Thyroid gland (tissue), 4 donors: ENCODE measurements at regions not wholly inside any gene's neighbourhood (a gene's known extent, or its start where the extent isn't known, plus 50 kb on each side); places are given as distances from the start of the nearest gene placed in this dataset.

Experiments
- DNase-seq, 2 donors: peaks; one replicate each; pipeline ENCODE4 v3.0.0-alpha.2; 2019
- H3K27ac ChIP-seq, 3 donors: fragments of 200-600 bp; sonication (generic); 1 replicate in 2 of 3; 2 replicates in 1 of 3; pipeline ENCODE4 v1.5.1; 2016 to 2019; ENCODE audit warnings: mild to moderate bottlenecking in 1 of 3, moderate library complexity in 1 of 3
- H3K27me3 ChIP-seq: fragments of 200-600 bp; sonication (generic); one replicate; pipeline ENCODE4 v1.5.1; 2019
- H3K36me3 ChIP-seq, 2 donors: fragments of 200-600 bp; sonication (generic); one replicate each; pipeline ENCODE4 v1.5.1; 2016 to 2019
- H3K4me1 ChIP-seq, 2 donors: fragments of 200-600 bp; sonication (generic); one replicate each; pipeline ENCODE4 v1.5.1; 2017 to 2019
- H3K4me3 ChIP-seq, 3 donors: fragments of 200-600 bp; sonication (generic); replicated peaks in 1 of 3; 1 replicate in 2 of 3; 2 replicates in 1 of 3; pipeline ENCODE4 v1.5.1; 2016; ENCODE audit warnings: mild to moderate bottlenecking in 1 of 3
- H3K9me3 ChIP-seq: fragments of 200-600 bp; sonication (generic); one replicate; pipeline ENCODE4 v1.5.1; 2017
- POLR2A ChIP-seq, 2 donors: fragments of 450-650 bp; IDR thresholded peaks; one replicate each; pipeline ENCODE4 v1.6.1; 2017; ENCODE audit warnings: antibody characterized with exemption in 2 of 2, mild to moderate bottlenecking in 2 of 2, moderate library complexity in 1 of 2
- WGBS, 2 donors: methylation state at CpG; one replicate each; pipeline ENCODE4 v1.1.5; 2017; 5-methylcytosine and 5-hydroxymethylcytosine counted together
- intact Hi-C: fragments of 100-400 bp; cut with DNase I; formaldehyde crosslinking; loops from one replicate; pipeline ENCODE4 v1.15.1; 2023
- TF ChIP-seq, protein P1 (sequence below), 6 experiments: fragments of 200-600 bp in 3 of 6; fragments of 450-650 bp in 3 of 6; sonication (generic) in 3 of 6; IDR thresholded peaks; one replicate each; pipeline ENCODE4 v1.5.1; 2016 to 2019; ENCODE audit warnings: antibody characterized with exemption in 6 of 6, mild to moderate bottlenecking in 2 of 6, inconsistent platforms in 1 of 6, moderate library complexity in 1 of 6

- no peaks in the 10 kb centered on the region for H3K4me1 ChIP-seq
- intact Hi-C loops = no loop called here
- H3K9me3 ChIP-seq = no peaks in the 10 kb centered on the region
- H3K4me3 ChIP-seq = no peak overlapping the region
- no peak for DNase-seq
- H3K27me3 ChIP-seq = no peaks in the 10 kb centered on the region
- H3K36me3 ChIP-seq = no peaks in the 10 kb centered on the region
- H3K27ac ChIP-seq = no peak overlapping the region
- no peak for TF ChIP-seq POLR2A (IDR thresholded peaks at IDR 0.05)
- TF ChIP-seq, protein P1, sequence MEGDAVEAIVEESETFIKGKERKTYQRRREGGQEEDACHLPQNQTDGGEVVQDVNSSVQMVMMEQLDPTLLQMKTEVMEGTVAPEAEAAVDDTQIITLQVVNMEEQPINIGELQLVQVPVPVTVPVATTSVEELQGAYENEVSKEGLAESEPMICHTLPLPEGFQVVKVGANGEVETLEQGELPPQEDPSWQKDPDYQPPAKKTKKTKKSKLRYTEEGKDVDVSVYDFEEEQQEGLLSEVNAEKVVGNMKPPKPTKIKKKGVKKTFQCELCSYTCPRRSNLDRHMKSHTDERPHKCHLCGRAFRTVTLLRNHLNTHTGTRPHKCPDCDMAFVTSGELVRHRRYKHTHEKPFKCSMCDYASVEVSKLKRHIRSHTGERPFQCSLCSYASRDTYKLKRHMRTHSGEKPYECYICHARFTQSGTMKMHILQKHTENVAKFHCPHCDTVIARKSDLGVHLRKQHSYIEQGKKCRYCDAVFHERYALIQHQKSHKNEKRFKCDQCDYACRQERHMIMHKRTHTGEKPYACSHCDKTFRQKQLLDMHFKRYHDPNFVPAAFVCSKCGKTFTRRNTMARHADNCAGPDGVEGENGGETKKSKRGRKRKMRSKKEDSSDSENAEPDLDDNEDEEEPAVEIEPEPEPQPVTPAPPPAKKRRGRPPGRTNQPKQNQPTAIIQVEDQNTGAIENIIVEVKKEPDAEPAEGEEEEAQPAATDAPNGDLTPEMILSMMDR (IDR thresholded peaks at IDR 0.05) = no peak
- 75 to 92% methylated on average over 1 of the region's 1 CpG for WGBS, 2 donors
Observed at GRCh38 chrY:16060141-16060540, 1535.8 kb downstream of the NLGN4Y start.

GRCh38 chrY:16060686-16061085 is 1536.4 kb downstream of the NLGN4Y start:
- Histone ChIP-seq H3K9me3 (no peaks in the 10 kb centered on the region), H3K36me3 (no peaks in the 10 kb centered on the region), H3K27me3 (no peaks in the 10 kb centered on the region), H3K4me1 (no peaks in the 10 kb centered on the region), H3K4me3 (no peak overlapping the region), H3K27ac (no peak overlapping the region)
- no peak for DNase-seq
- TF ChIP-seq POLR2A (IDR thresholded peaks at IDR 0.05) = no peak
- TF ChIP-seq, protein P1 (IDR thresholded peaks at IDR 0.05) = no peak
- intact Hi-C loops = no loop called here

DNA sequence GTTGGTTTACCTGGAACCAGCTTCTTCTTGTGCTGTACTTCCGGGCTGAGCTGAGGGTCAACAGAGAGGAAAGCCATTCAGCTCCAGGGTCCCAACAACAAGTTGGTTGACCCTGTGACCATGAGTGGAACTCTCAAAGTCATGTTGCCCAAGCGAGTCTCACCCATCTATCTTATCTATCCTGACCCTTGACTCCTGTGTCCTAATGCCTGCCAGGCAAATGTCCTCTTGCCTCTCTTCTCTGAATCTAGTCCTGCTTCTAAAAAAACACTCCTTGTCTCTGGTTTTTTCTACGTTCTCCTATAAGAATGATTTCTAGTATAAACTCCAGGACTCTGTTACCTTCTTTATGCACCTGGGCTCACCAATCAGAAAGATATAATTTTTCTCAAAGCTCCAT is 1547.6 kb downstream of the NLGN4Y start:
- no peaks in the 10 kb centered on the region for H3K27me3 ChIP-seq
- TF ChIP-seq, protein P1 (IDR thresholded peaks at IDR 0.05) = no peak
- no peak for TF ChIP-seq POLR2A (IDR thresholded peaks at IDR 0.05)
- no peaks in the 10 kb centered on the region for H3K36me3 ChIP-seq
- no peaks in the 10 kb centered on the region for H3K9me3 ChIP-seq
- no peaks in the 10 kb centered on the region for H3K4me1 ChIP-seq
- WGBS, 2 donors = 94 to 95% methylated on average over 2 to 3 of the region's 3 CpGs
- intact Hi-C loops = no loop called here
- H3K4me3 ChIP-seq = no peak overlapping the region
- DNase-seq = no peak
- H3K27ac ChIP-seq = no peak overlapping the region

DNA sequence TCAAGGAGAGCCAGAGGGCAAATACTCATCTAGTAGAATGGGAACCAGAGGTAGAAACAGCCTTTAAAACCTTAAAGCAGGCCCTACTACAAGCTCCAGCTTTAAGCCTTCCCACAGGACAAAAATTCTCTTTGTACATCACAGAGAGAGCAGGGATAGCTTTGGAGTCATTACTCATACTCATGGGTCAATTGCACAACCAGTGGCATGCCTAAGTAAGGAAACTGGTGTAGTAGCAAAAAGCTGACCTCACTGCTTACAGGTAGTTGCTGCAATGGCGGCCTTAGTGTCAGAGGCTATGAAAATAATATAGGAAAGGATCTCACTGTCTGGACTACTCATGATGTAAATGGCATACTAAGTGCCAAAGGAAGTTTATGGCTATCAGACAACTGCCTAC is 1551.4 kb downstream of the NLGN4Y start:
- Histone ChIP-seq H3K4me3 (no peak overlapping the region), H3K27ac (no peak overlapping the region), H3K4me1 (no peaks in the 10 kb centered on the region), H3K36me3 (no peaks in the 10 kb centered on the region), H3K9me3 (no peaks in the 10 kb centered on the region), H3K27me3 (no peaks in the 10 kb centered on the region)
- no peak for DNase-seq
- WGBS, 2 donors = 100% methylated on average over 1 of the region's 1 CpG; no CpG with 5 or more reads in 1 of the 2 donors
- TF ChIP-seq, protein P1 (IDR thresholded peaks at IDR 0.05) = no peak
- TF ChIP-seq POLR2A (IDR thresholded peaks at IDR 0.05) = no peak
- intact Hi-C loops = no loop called here

- no peak overlapping the region for H3K4me3 ChIP-seq
- intact Hi-C loops = no loop called here
- no peaks in the 10 kb centered on the region for H3K36me3 ChIP-seq
- peak; percentile 69 to 70 for DNase-seq
- H3K27me3 ChIP-seq = no peaks in the 10 kb centered on the region
- WGBS, 2 donors = 27 to 55% methylated on average over 1 of the region's 1 CpG
- no peak for TF ChIP-seq POLR2A (IDR thresholded peaks at IDR 0.05)
- TF ChIP-seq, protein P1 (IDR thresholded peaks at IDR 0.05) = no peak
- no peaks in the 10 kb centered on the region for H3K4me1 ChIP-seq
- H3K9me3 ChIP-seq = no peaks in the 10 kb centered on the region
- no peak overlapping the region for H3K27ac ChIP-seq
Observed at GRCh38 chrY:16097325-16097724, 1573.0 kb downstream of the NLGN4Y start.
